Liver (tissue), 3 donors: ENCODE measurements at regions not wholly inside any gene's neighbourhood (a gene's known extent, or its start where the extent isn't known, plus 50 kb on each side); places are given as distances from the start of the nearest gene placed in this dataset.

Experiments used
- ATF3 ChIP-seq: IDR thresholded peaks from 2 replicates; pipeline ENCODE4 v1.6.1; 2016; ENCODE audit warnings: antibody characterized with exemption
- CTCF ChIP-seq: fragments of 150-350 bp; IDR thresholded peaks from 2 replicates; pipeline ENCODE4 v1.5.1; 2017; ENCODE audit warnings: improper control_type of control experiment, low read depth, low read length; ENCODE audit not compliant: missing input control
- donor health status: healthy.
- donor health status: healthy.

- TF ChIP-seq CTCF (no peak), ATF3 (no peak)
Measured at GRCh38 chrX:83771664-83772063, 89.3 kb upstream of the CYLC1 start (continued).
